Activated CD8-positive, alpha-beta T cell treated with anti-CD3 and anti-CD28 coated beads for 36 hours (primary cell): ENCODE measurements at regions not wholly inside any gene's neighbourhood (a gene's known extent, or its start where the extent isn't known, plus 50 kb on each side); places are given as distances from the start of the nearest gene placed in this dataset.
"Not testable (repeated sequence)": the region's sequence is repeated elsewhere in the genome, so short reads cannot be mapped to it uniquely, and the experiment has no call there.

Source experiments
- ATAC-seq: fragments of 200-7000 bp; cut with Tn5 transposase; one replicate; pipeline ENCODE4 v1.10.0; 2021; ENCODE audit warnings: mild to moderate bottlenecking, moderate library complexity
- CTCF ChIA-PET: fragments of 350-600 bp; sonication (Branson Sonifier 250); formaldehyde crosslinking; loops from one replicate; lab custom pipeline; 2021; ENCODE audit warnings: antibody characterized with exemption; lab: Charles Lee
- POLR2A ChIA-PET: fragments of 350-600 bp; sonication (Branson Sonifier 250); formaldehyde crosslinking; loops from one replicate; lab custom pipeline; 2021; ENCODE audit warnings: antibody characterized with exemption; lab: Charles Lee
- DNase-seq: peaks from one replicate; pipeline ENCODE4 v3.0.0-alpha.2; 2020
- H3K27ac Mint-ChIP-seq: one replicate; pipeline ENCODE4 v1.8.0; 2021; ENCODE audit warnings: mild to moderate bottlenecking, mixed read lengths
- H3K27me3 Mint-ChIP-seq: one replicate; pipeline ENCODE4 v1.8.0; 2021; ENCODE audit warnings: mixed read lengths
- H3K36me3 Mint-ChIP-seq: one replicate; pipeline ENCODE4 v1.8.0; 2021; ENCODE audit warnings: low read depth, mixed read lengths
- H3K4me1 Mint-ChIP-seq: one replicate; pipeline ENCODE4 v1.8.0; 2021; ENCODE audit warnings: low read depth, mixed read lengths
- H3K4me3 Mint-ChIP-seq: one replicate; pipeline ENCODE4 v1.8.0; 2021; ENCODE audit warnings: mild to moderate bottlenecking, moderate library complexity, mixed read lengths
- H3K9me3 Mint-ChIP-seq: one replicate; pipeline ENCODE4 v1.8.0; 2021; ENCODE audit warnings: mixed read lengths
- CTCF ChIP-seq: fragments of 200-600 bp; IDR thresholded peaks from one replicate; pipeline ENCODE4 v1.8.0; 2022; ENCODE audit warnings: antibody characterized with exemption, mild to moderate bottlenecking
- intact Hi-C: fragments of 100-400 bp; cut with micrococcal nuclease; formaldehyde crosslinking; loops from one replicate; pipeline ENCODE4 v1.10.0; 2022

GRCh38 chr13:99759163-99759552 is 212.4 kb downstream of the ZIC5 start:
- ATAC-seq (no peak), DNase-seq (no peak)
- H3K4me1 Mint-ChIP-seq = peaks cover 2% of the 10 kb centered on the region
- H3K27me3 Mint-ChIP-seq = no peaks in the 10 kb centered on the region
- peaks cover 30% of the 10 kb centered on the region for H3K9me3 Mint-ChIP-seq
- CTCF ChIA-PET = interaction anchor here (1.6 kb wide), 1 partner anchor 103 kb away, joined by 3 read pairs; no protein-coding TSS in a partner anchor
- no peak overlapping the region for H3K27ac Mint-ChIP-seq
- intact Hi-C loops = no loop called here
- no peak for TF ChIP-seq CTCF
- peaks cover 10% of the 10 kb centered on the region for H3K36me3 Mint-ChIP-seq
- POLR2A ChIA-PET = no interaction called here
- H3K4me3 Mint-ChIP-seq = no peak overlapping the region

DNA sequence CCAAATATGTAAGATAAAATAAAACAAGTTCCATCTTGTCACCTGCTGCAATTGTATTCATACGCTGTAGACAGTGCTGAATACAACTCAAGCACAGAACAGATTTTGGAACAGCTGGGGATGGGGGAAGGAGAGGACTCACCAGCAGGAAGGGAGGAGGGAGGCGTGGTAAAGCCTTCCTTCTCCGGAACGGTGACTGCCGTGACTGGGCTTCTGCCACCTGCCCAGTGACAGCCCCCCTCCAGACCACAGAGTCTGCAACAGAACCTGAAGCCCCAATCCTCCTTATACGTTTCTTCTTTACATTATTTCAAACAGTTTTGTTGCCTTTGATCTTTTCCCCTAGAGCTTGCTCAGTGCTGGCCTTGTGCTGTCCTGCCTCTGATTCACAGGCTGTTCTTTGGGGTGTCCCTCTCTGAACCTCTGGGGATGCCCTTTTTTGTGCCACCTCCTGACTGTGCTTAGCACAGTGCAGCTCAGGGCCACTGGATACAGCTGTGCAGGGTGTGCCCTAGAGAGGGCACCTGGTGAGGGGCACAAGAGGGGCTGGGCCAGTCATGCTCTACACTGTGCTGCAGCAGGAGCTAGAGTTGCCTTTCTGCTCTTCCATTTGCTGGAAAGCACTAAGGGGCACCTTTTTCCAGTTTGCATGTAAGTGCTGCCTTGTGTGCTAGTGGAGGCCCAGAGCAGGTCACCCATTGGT is 213.0 kb downstream of the ZIC5 start:
- TF ChIP-seq CTCF = no peak
- peaks cover 27% of the 10 kb centered on the region for H3K9me3 Mint-ChIP-seq
- H3K36me3 Mint-ChIP-seq = peaks cover 8% of the 10 kb centered on the region
- intact Hi-C loops = no loop called here
- H3K4me3 Mint-ChIP-seq = no peak overlapping the region
- H3K27me3 Mint-ChIP-seq = no peaks in the 10 kb centered on the region
- CTCF ChIA-PET = no interaction called here
- H3K27ac Mint-ChIP-seq = no peak overlapping the region
- DNase-seq (no peak), ATAC-seq (no peak)
- POLR2A ChIA-PET = no interaction called here
- peaks cover 2% of the 10 kb centered on the region for H3K4me1 Mint-ChIP-seq

- Mint-ChIP-seq H3K27me3 (no peaks in the 10 kb centered on the region), H3K4me3 (no peak overlapping the region), H3K9me3 (peaks cover 21% of the 10 kb centered on the region), H3K4me1 (peaks cover 2% of the 10 kb centered on the region), H3K27ac (no peak overlapping the region), H3K36me3 (peaks cover 8% of the 10 kb centered on the region)
- intact Hi-C loops = no loop called here
- TF ChIP-seq CTCF = no peak
- no peak for DNase-seq
- no peak for ATAC-seq
- POLR2A ChIA-PET = no interaction called here
- CTCF ChIA-PET = interaction anchor here (1.7 kb wide), 1 partner anchor 12 kb away, joined by 5 read pairs; no protein-coding TSS in a partner anchor
Measured at GRCh38 chr13:99757756-99758459, 213.7 kb downstream of the ZIC5 start.

- DNase-seq (no peak), ATAC-seq (no peak)
- Mint-ChIP-seq H3K9me3 (peaks cover 7% of the 10 kb centered on the region), H3K27ac (no peak overlapping the region), H3K27me3 (no peaks in the 10 kb centered on the region), H3K4me3 (no peak overlapping the region), H3K4me1 (peaks cover 2% of the 10 kb centered on the region), H3K36me3 (peaks cover 4% of the 10 kb centered on the region)
- POLR2A ChIA-PET = no interaction called here
- no peak for TF ChIP-seq CTCF
- intact Hi-C loops = no loop called here
- CTCF ChIA-PET = interaction anchor here (1.2 to 1.7 kb wide), 2 partner anchors 10 kb away, joined by 3 to 5 read pairs; no protein-coding TSS in a partner anchor
Measured at GRCh38 chr13:99756281-99756680, 215.3 kb downstream of the ZIC5 start.

- H3K9me3 Mint-ChIP-seq, intact Hi-C loops, H3K4me3 Mint-ChIP-seq, ATAC-seq, H3K27ac Mint-ChIP-seq, H3K27me3 Mint-ChIP-seq, H3K4me1 Mint-ChIP-seq, DNase-seq, H3K36me3 Mint-ChIP-seq, CTCF ChIA-PET: not testable (repeated sequence)
- POLR2A ChIA-PET = interaction anchor here (0.6 kb wide), 1 partner anchor 137 kb away, joined by 3 read pairs; no protein-coding TSS in a partner anchor
Measured at GRCh38 chr13:99754750-99755149, 216.8 kb downstream of the ZIC5 start.
